AG09309 (cell line): ENCODE measurements at regions not wholly inside any gene's neighbourhood (a gene's known extent, or its start where the extent isn't known, plus 50 kb on each side); places are given as distances from the start of the nearest gene placed in this dataset.

ENCODE experiments used
- DNase-seq: peaks from one replicate; pipeline ENCODE4 v3.0.0-alpha.2; 2010; ENCODE audit warnings: low read depth
- H3K4me3 ChIP-seq: 2 replicates; pipeline ENCODE4 v1.5.1; 2011; ENCODE audit warnings: mild to moderate bottlenecking, low read depth, low read length, moderate library complexity; ENCODE audit not compliant: control insufficient read depth
- CTCF ChIP-seq: IDR thresholded peaks from 2 replicates; pipeline ENCODE4 v1.5.1; 2011; ENCODE audit warnings: mild to moderate bottlenecking, low read depth, low read length, inconsistent platforms; ENCODE audit not compliant: insufficient read depth, control insufficient read depth; ENCODE audit errors: missing control alignments

- H3K4me3 ChIP-seq: no peak overlapping the region
- DNase-seq: no peak
- TF ChIP-seq CTCF: no peak
Observed at GRCh38 chr5:158294701-158295100, 435.8 kb upstream of the CLINT1 start.

- TF ChIP-seq CTCF: no peak
- no peak for DNase-seq
- no peak overlapping the region for H3K4me3 ChIP-seq
Observed at GRCh38 chr5:158292981-158293380, 434.0 kb upstream of the CLINT1 start.

GRCh38 chr5:158289967-158290366 lies 431.0 kb upstream of the CLINT1 start:
- DNase-seq: no peak
- TF ChIP-seq CTCF: no peak
- no peak overlapping the region for H3K4me3 ChIP-seq

- H3K4me3 ChIP-seq: no peak overlapping the region
- TF ChIP-seq CTCF: no peak
Observed at GRCh38 chr5:158288272-158288657, 429.3 kb upstream of the CLINT1 start.

GRCh38 chr5:158287643-158288271 lies 428.8 kb upstream of the CLINT1 start:
- TF ChIP-seq CTCF: no peak
- peak; percentile 18 for DNase-seq
- H3K4me3 ChIP-seq: no peak overlapping the region

More at GRCh38 chr5:158288272-158288657, 429.3 kb upstream of the CLINT1 start:
- DNase-seq: no peak

- DNase-seq: no peak
- TF ChIP-seq CTCF: no peak
- H3K4me3 ChIP-seq: no peak overlapping the region
Observed at GRCh38 chr5:158286827-158287226, 427.9 kb upstream of the CLINT1 start.
